Adipocyte (in vitro differentiated cells): ENCODE measurements at regions not wholly inside any gene's neighbourhood (a gene's known extent, or its start where the extent isn't known, plus 50 kb on each side); places are given as distances from the start of the nearest gene placed in this dataset.
A peak's percentile ranks its signal among the peaks of the same experiment; 100 is the strongest.

Experiments
- DNase-seq: peaks from one replicate; pipeline ENCODE4 v3.0.0-alpha.2; 2015; ENCODE audit warnings: low read depth
- H3K27me3 ChIP-seq: replicated peaks from 2 replicates; pipeline ENCODE4 v1.7.0; 2013; ENCODE audit warnings: mild to moderate bottlenecking, low read length, moderate library complexity; ENCODE audit not compliant: control insufficient read depth, insufficient read depth
- H3K36me3 ChIP-seq: 2 replicates; pipeline ENCODE4 v1.7.0; 2013; ENCODE audit warnings: low read length, mild to moderate bottlenecking, moderate library complexity; ENCODE audit not compliant: control insufficient read depth, insufficient read depth, severe bottlenecking
- H3K4me1 ChIP-seq: 2 replicates; pipeline ENCODE4 v1.7.0; 2013; ENCODE audit warnings: mild to moderate bottlenecking, low read length, moderate library complexity; ENCODE audit not compliant: control insufficient read depth, insufficient read depth
- H3K4me3 ChIP-seq: 2 replicates; pipeline ENCODE4 v1.7.0; 2013; ENCODE audit warnings: mild to moderate bottlenecking, low read length, moderate library complexity
- H3K9ac ChIP-seq: 2 replicates; pipeline ENCODE4 v1.7.0; 2013; ENCODE audit warnings: mild to moderate bottlenecking, low read length, moderate library complexity
- H3K9me3 ChIP-seq: 2 replicates; pipeline ENCODE4 v1.7.0; 2013; ENCODE audit warnings: mild to moderate bottlenecking, low read length, moderate library complexity; ENCODE audit not compliant: control insufficient read depth

DNA sequence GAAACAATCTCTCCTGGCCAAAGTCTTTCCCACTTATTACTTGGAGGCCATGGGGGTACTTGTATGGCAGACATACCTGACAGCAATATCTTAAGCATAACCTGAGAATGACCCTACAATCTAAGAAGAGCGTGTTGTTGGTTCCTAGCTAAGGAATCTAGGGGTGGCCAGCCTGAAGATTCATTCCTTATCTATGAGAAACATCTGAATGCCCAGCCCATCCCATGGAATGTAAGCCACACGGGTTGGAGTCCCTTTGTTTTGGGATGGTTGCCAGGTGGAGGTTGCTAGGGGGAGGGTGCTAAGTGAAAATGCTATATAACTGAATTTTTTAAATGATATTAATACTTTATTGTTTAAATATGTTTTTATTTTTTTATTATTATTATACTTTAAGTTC, 725.0 kb downstream of the ETS1 start:
- H3K4me1 ChIP-seq: peaks cover 46% of the 10 kb centered on the region
- H3K4me3 ChIP-seq: no peak overlapping the region
- H3K9ac ChIP-seq: no peak overlapping the region
- no peaks in the 10 kb centered on the region for H3K36me3 ChIP-seq
- H3K9me3 ChIP-seq: no peaks in the 10 kb centered on the region
- H3K27me3 ChIP-seq: no peaks in the 10 kb centered on the region
- no peak for DNase-seq

DNA sequence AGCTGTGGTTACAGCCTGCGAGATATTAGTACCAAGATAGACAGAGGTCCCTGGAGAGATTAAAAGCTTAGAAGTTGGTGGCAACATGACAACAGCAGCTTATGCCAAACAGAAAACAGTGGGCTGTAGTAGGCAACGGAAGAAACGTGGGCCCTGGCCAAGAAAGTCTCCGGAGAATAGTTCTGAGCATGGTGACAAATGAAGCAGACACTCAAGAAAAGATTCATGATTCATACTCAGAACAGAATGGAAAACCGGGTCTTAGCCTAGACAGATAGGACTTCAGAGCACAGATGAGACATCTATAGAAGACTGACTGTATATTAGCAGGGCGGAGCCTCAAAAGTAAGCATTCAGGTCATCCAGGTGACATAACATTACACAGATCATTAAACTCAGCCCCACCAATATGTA, 727.4 kb downstream of the ETS1 start:
- DNase-seq: no peak
- H3K4me3 ChIP-seq: no peak overlapping the region

DNA sequence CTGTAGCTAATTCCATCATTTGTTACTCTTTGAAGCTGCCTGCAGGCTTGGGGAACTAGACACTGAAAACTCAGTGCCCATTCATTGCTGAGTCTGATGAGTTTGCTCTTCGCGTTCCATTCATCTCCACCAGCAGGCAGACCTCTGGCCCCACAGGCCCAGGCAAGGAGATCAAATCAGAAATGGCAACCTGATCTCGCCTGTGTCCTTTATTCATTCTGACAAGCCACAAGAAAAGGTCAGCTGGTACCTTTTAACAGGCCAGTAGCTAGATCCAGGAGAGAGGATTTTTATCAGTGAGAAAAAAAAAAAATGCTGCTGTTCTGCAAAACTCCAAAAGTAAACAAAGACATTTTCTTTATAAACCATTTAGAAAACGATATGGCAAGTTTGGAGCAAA, 742.5 kb downstream of the ETS1 start:
- Histone ChIP-seq H3K9ac (no peak overlapping the region), H3K36me3 (no peaks in the 10 kb centered on the region), H3K9me3 (no peaks in the 10 kb centered on the region), H3K4me3 (no peak overlapping the region), H3K4me1 (no peaks in the 10 kb centered on the region), H3K27me3 (no peaks in the 10 kb centered on the region)
- DNase-seq: no peak

More for the DNA sequence above, 727.4 kb downstream of the ETS1 start:
- Histone ChIP-seq H3K36me3 (no peaks in the 10 kb centered on the region), H3K27me3 (no peaks in the 10 kb centered on the region), H3K4me1 (peaks cover 31% of the 10 kb centered on the region), H3K9me3 (no peaks in the 10 kb centered on the region), H3K9ac (no peak overlapping the region)

DNA sequence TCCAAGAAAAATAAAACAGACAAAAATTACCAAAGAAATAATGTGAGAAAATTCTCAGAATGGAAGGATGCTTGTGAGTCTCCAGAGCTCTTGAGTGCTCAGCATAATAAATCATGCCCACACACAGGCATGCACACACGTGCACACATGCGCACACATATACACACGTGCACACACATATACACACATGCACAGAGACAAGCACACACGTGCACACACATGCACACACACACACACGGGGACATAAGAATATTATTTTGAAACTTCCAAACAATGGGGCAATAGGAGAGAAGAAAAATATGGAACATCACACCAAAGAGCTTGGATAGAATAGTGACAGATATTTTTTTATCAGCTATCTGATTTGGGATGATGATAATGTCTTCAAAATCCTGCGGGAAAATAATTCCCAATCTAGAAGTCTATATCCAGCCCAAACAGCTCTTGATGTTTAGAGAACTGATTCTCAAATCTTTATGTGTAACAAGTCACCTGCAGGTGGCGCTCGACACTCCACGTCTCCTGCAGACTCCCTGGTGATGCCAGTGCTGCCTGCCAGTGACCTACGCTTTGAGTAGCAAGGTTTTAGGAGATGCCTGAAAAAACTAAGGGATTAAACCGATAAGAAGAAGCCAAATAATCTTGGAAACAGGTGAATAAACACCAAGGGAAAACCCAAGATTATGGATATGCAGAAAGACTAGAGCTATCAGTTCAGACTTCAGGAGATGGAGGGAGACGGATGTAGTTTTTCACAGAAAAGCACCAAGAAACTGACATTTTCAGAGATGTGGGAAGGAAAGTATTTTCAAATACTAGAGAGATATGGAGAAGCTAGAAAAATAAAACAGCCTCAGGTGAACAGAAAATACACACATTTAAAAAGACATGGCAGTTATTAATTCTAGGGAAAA, 743.6 kb downstream of the ETS1 start:
- no peaks in the 10 kb centered on the region for H3K4me1 ChIP-seq
- DNase-seq: peak; percentile 91
- no peak overlapping the region for H3K9ac ChIP-seq
- H3K9me3 ChIP-seq: no peaks in the 10 kb centered on the region
- H3K4me3 ChIP-seq: no peak overlapping the region
- no peaks in the 10 kb centered on the region for H3K27me3 ChIP-seq
- no peaks in the 10 kb centered on the region for H3K36me3 ChIP-seq

DNA sequence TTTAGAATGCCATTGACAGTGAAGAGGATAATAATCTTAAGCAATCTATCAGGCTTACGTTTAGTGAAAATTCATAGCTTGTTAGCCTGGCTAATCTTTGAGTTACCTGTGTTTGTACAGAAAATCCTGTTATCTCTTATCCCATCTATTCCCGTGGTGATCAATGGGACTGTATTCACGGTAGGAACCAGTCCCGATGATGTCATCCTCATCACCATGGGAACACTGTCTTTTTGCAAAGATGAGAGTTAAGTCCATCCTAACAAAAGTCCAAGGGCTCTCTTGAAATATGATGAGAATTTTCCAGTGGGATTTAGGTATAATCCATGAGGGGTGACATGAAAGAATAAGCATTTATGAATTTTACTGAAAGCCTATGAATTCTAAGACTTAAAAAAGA, 762.2 kb downstream of the ETS1 start:
- DNase-seq: no peak
- H3K9ac ChIP-seq: no peak overlapping the region

DNA sequence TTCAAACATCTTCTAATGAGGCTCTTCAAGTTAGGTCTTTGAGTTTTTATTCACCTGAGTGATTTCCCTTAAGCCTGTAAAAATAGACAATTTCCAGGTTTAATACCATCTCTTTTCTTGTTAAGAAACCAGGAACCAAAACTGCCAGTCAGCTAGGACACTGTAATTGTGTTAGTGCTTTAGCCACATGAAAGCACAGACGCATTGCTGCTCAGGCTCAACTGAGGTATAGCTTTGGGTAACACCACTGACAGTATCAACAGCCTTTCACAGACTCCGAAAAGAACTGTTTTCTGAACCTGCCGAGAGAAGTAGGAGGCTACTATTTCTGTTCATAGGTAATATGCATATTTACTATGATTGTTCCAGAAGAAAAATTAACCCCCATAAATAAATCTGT, 768.7 kb downstream of the ETS1 start:
- H3K4me3 ChIP-seq: no peak overlapping the region
- no peaks in the 10 kb centered on the region for H3K4me1 ChIP-seq
- DNase-seq: no peak
- no peaks in the 10 kb centered on the region for H3K9me3 ChIP-seq
- no peaks in the 10 kb centered on the region for H3K36me3 ChIP-seq
- H3K27me3 ChIP-seq: no peaks in the 10 kb centered on the region
- no peak overlapping the region for H3K9ac ChIP-seq

More for the DNA sequence above, 762.2 kb downstream of the ETS1 start:
- H3K36me3 ChIP-seq: no peaks in the 10 kb centered on the region
- no peaks in the 10 kb centered on the region for H3K27me3 ChIP-seq
- no peaks in the 10 kb centered on the region for H3K9me3 ChIP-seq
- no peak overlapping the region for H3K4me3 ChIP-seq
- H3K4me1 ChIP-seq: no peaks in the 10 kb centered on the region

DNA sequence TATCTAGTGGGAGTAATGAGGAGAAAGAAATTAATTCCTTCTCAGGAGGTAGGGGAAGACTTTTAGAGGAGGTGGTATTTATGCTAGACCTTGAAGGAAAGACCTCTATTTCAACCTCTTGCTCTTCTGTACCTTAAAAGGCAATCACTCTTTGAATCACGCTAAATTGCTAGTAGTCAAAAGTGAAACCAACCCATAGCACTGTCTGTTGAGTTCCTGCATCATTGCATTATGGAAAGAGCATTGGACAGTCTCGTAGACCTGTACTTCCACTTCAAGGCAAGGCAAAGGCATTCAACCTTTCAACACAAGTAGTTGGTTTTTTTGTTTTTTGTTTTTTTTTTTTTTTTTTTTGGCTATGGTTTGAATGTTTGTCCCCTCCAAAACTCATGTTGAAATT, 770.4 kb downstream of the ETS1 start:
- no peaks in the 10 kb centered on the region for H3K27me3 ChIP-seq
- no peak for DNase-seq
- no peaks in the 10 kb centered on the region for H3K9me3 ChIP-seq
- no peak overlapping the region for H3K9ac ChIP-seq
- H3K4me1 ChIP-seq: no peaks in the 10 kb centered on the region
- no peaks in the 10 kb centered on the region for H3K36me3 ChIP-seq
- no peak overlapping the region for H3K4me3 ChIP-seq

DNA sequence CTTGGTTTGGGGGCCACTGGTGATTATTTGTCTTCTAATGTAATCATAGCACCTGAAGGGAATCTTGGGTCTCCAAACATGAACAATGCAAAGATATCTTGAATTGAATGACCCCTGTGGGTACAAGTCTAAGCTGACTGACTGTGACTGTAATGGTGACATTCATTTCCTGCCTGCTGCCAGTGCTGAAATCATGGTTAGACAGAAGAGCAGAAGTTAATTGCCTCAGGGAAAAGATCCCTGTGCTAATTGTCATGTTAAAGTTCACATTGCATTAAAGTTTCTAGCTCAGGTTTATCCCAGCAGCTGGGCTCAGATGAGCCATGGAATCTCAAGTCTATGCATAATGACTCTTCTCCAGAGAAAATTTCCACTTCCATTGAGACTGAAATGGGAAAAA, 772.0 kb downstream of the ETS1 start:
- no peak overlapping the region for H3K9ac ChIP-seq
- no peaks in the 10 kb centered on the region for H3K27me3 ChIP-seq
- no peak overlapping the region for H3K4me3 ChIP-seq
- no peaks in the 10 kb centered on the region for H3K36me3 ChIP-seq
- DNase-seq: no peak
- H3K9me3 ChIP-seq: no peaks in the 10 kb centered on the region
- no peaks in the 10 kb centered on the region for H3K4me1 ChIP-seq

DNA sequence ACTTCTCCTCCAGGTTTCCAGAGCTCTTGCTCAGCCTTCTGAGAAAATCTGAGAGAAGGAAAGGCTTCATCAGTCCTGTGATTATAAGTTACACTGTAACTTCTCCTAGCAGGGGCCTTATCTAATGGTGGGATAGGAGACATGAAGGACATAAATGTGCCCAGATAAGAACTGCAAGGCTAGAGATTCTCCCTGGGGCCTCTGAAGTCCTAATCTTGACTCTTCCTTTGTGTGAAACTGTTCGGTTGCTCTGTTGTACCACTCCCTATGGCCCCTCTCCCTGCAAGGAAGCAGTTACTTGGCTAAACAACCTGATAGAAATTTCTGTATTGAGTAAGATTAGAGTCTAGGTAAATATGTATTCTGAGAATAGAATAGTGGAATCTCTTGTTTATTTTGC, 780.9 kb downstream of the ETS1 start:
- no peak overlapping the region for H3K4me3 ChIP-seq
- no peaks in the 10 kb centered on the region for H3K36me3 ChIP-seq
- DNase-seq: no peak

DNA sequence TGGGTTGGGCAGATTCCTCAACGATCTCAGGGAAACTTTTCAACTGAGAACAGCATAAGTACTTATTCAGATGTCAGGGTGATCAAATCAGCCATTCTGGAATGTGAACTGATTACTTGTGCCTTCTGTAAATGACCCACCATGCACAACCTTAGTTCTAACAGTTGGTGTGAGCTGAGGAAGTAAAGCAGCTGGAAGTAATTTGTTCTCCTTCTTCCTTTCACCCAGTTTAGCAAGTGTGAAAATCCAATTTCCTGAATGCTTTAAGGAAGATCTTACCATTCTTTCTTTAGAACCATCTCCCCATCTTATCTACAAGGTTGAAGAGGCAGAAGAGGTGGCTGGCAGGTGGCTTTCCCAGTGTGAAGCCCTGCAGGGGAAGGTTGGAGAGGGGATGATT, 781.6 kb downstream of the ETS1 start:
- no peak overlapping the region for H3K9ac ChIP-seq
- peaks cover 4% of the 10 kb centered on the region for H3K27me3 ChIP-seq
- no peaks in the 10 kb centered on the region for H3K36me3 ChIP-seq
- DNase-seq: no peak
- no peak overlapping the region for H3K4me3 ChIP-seq
- no peaks in the 10 kb centered on the region for H3K4me1 ChIP-seq
- H3K9me3 ChIP-seq: no peaks in the 10 kb centered on the region

More for the DNA sequence above, 780.9 kb downstream of the ETS1 start:
- Histone ChIP-seq H3K27me3 (peaks cover 4% of the 10 kb centered on the region), H3K9ac (no peak overlapping the region), H3K4me1 (no peaks in the 10 kb centered on the region), H3K9me3 (no peaks in the 10 kb centered on the region)

DNA sequence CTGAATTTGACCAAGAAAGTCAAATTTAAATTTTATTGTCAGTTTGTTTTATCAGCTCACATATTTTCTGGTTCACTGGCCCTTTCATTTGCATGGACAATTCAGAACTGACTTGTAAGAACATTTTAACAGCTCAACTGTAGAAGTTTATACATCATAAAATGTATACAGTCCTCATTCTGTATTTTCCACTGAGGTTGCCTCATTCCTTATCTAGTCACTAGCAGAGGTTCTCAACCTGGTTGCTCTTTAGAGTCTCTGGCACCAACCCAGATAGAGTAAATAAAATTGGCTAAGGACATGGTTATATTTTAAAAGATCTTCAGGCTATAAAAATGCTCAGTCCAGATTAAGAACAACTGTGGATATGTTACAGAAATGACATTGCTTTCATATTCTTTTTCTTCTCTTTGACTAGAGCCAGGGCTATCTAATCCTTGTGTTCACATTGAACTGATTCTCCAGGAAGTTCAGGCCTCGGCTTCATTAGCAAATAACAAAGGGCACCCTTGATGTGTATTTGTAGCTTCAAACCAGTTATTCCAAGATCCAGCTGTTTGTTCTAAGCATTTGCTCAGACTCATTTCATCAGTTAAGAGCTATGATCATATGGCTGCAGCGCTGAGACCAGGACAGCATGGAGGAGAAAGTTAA, 782.5 kb downstream of the ETS1 start:
- Histone ChIP-seq H3K9me3 (no peaks in the 10 kb centered on the region), H3K27me3 (peaks cover 4% of the 10 kb centered on the region), H3K4me3 (no peak overlapping the region), H3K9ac (no peak overlapping the region), H3K36me3 (no peaks in the 10 kb centered on the region), H3K4me1 (no peaks in the 10 kb centered on the region)
- DNase-seq: no peak
